ENCODE measurements at regions not wholly inside any gene's neighbourhood (a gene's known extent, or its start where the extent isn't known, plus 50 kb on each side); places are given as distances from the start of the nearest gene placed in this dataset.

- intact Hi-C loops (cut with micrococcal nuclease; ENCODE audit: unreplicated experiment) = no loop called here
- DNase-seq = no peak
- H3K9me3 ChIP-seq = no peaks in the 10 kb centered on the region
- Mint-ChIP-seq H3K4me1 (ENCODE audit: low read depth, unreplicated experiment) (peaks cover 13% of the 10 kb centered on the region), H3K27ac (ENCODE audit: unreplicated experiment) (peak overlapping the region; percentile 14), H3K27me3 (ENCODE audit: insufficient read depth, unreplicated experiment) (no peaks in the 10 kb centered on the region), H3K9me3 (ENCODE audit: unreplicated experiment) (no peaks in the 10 kb centered on the region), H3K36me3 (ENCODE audit: insufficient read depth, unreplicated experiment) (no peaks in the 10 kb centered on the region), H3K4me3 (ENCODE audit: unreplicated experiment) (no peak overlapping the region)
- CTCF ChIA-PET = interaction anchor here (0.6 kb wide), 1 partner anchor 114 kb away, joined by 3 read pairs; no protein-coding TSS in a partner anchor
- H3K27me3 ChIP-seq (replicated peaks; ENCODE audit: control insufficient read depth, insufficient read depth, low read length) = no peaks in the 10 kb centered on the region
- H3K4me1 ChIP-seq = no peaks in the 10 kb centered on the region
- no peak for TF ChIP-seq CTCF (IDR thresholded peaks at IDR 0.05; ENCODE audit: insufficient read depth in 1 of 2, low read depth in 1 of 2, low read length in 1 of 2, severe bottlenecking in 1 of 2, unreplicated experiment in 1 of 2)
- POLR2A ChIA-PET = no interaction called here
- no peak overlapping the region for H3K4me3 ChIP-seq (ENCODE audit: low read depth, low read length)
- no peaks in the 10 kb centered on the region for H3K36me3 ChIP-seq (ENCODE audit: control insufficient read depth, insufficient read depth, low read length)
- BruUV-seq (replicated peaks) = no TSS peak
Measured at GRCh38 chr12:25843976-25844375, 114.5 kb upstream of the RASSF8 start.

- ChIA-PET POLR2A (no interaction called here), CTCF (no interaction called here)
- no peak for DNase-seq
- Mint-ChIP-seq H3K9me3 (ENCODE audit: unreplicated experiment) (no peaks in the 10 kb centered on the region), H3K27ac (ENCODE audit: unreplicated experiment) (no peak overlapping the region), H3K4me3 (ENCODE audit: unreplicated experiment) (no peak overlapping the region), H3K4me1 (ENCODE audit: low read depth, unreplicated experiment) (peaks cover 13% of the 10 kb centered on the region), H3K36me3 (ENCODE audit: insufficient read depth, unreplicated experiment) (no peaks in the 10 kb centered on the region), H3K27me3 (ENCODE audit: insufficient read depth, unreplicated experiment) (no peaks in the 10 kb centered on the region)
- H3K9me3 ChIP-seq = no peaks in the 10 kb centered on the region
- no peaks in the 10 kb centered on the region for H3K27me3 ChIP-seq (replicated peaks; ENCODE audit: control insufficient read depth, insufficient read depth, low read length)
- no peaks in the 10 kb centered on the region for H3K36me3 ChIP-seq (ENCODE audit: control insufficient read depth, insufficient read depth, low read length)
- intact Hi-C loops (cut with micrococcal nuclease; ENCODE audit: unreplicated experiment) = no loop called here
- BruUV-seq (replicated peaks) = no TSS peak
- no peak overlapping the region for H3K4me3 ChIP-seq (ENCODE audit: low read depth, low read length)
- H3K4me1 ChIP-seq = no peaks in the 10 kb centered on the region
- TF ChIP-seq CTCF (IDR thresholded peaks at IDR 0.05; ENCODE audit: insufficient read depth in 1 of 2, low read depth in 1 of 2, low read length in 1 of 2, severe bottlenecking in 1 of 2, unreplicated experiment in 1 of 2) = no peak
Measured at GRCh38 chr12:25845415-25845814, 113.1 kb upstream of the RASSF8 start.

GRCh38 chr12:25852792-25853191 lies 105.7 kb upstream of the RASSF8 start:
- POLR2A ChIA-PET = no interaction called here
- Mint-ChIP-seq H3K27me3 (ENCODE audit: insufficient read depth, unreplicated experiment) (no peaks in the 10 kb centered on the region), H3K4me1 (ENCODE audit: low read depth, unreplicated experiment) (peaks cover 7% of the 10 kb centered on the region), H3K4me3 (ENCODE audit: unreplicated experiment) (no peak overlapping the region), H3K9me3 (ENCODE audit: unreplicated experiment) (no peaks in the 10 kb centered on the region), H3K27ac (ENCODE audit: unreplicated experiment) (no peak overlapping the region), H3K36me3 (ENCODE audit: insufficient read depth, unreplicated experiment) (no peaks in the 10 kb centered on the region)
- TF ChIP-seq CTCF (IDR thresholded peaks at IDR 0.05; ENCODE audit: insufficient read depth in 1 of 2, low read depth in 1 of 2, low read length in 1 of 2, severe bottlenecking in 1 of 2, unreplicated experiment in 1 of 2) = no peak
- Histone ChIP-seq H3K27me3 (replicated peaks; ENCODE audit: control insufficient read depth, insufficient read depth, low read length) (no peaks in the 10 kb centered on the region), H3K36me3 (ENCODE audit: control insufficient read depth, insufficient read depth, low read length) (no peaks in the 10 kb centered on the region), H3K4me1 (0 out of 2 replicates have a peak, but pooled peaks cover 5% of the 10 kb centered on the region), H3K4me3 (ENCODE audit: low read depth, low read length) (no peak overlapping the region), H3K9me3 (no peaks in the 10 kb centered on the region)
- intact Hi-C loops (cut with micrococcal nuclease; ENCODE audit: unreplicated experiment) = no loop called here
- CTCF ChIA-PET = no interaction called here
- DNase-seq = no peak
- no TSS peak for BruUV-seq (replicated peaks)
